Immature natural killer cell (primary cell): ENCODE measurements at regions not wholly inside any gene's neighbourhood (a gene's known extent, or its start where the extent isn't known, plus 50 kb on each side); places are given as distances from the start of the nearest gene placed in this dataset.
A peak's percentile ranks its signal among the peaks of the same experiment; 100 is the strongest.

ENCODE experiments used
- DNase-seq, 3 donors: peaks; one replicate each; pipeline ENCODE4 v3.0.0; 2022; ENCODE audit warnings: mixed read lengths in 1 of 3
- H3K27ac Mint-ChIP-seq, 6 donors: one replicate each; pipeline ENCODE4 v1.8.0; 2020; ENCODE audit warnings: mixed read lengths in 6 of 6, mild to moderate bottlenecking in 5 of 6, inconsistent platforms in 4 of 6, moderate library complexity in 3 of 6
- H3K27me3 Mint-ChIP-seq, 3 donors: one replicate each; pipeline ENCODE4 v1.8.0; 2020 to 2021; ENCODE audit warnings: low read depth in 3 of 3, mild to moderate bottlenecking in 3 of 3, mixed read lengths in 3 of 3, moderate library complexity in 3 of 3, inconsistent platforms in 1 of 3
- H3K36me3 Mint-ChIP-seq, 3 donors: one replicate each; pipeline ENCODE4 v1.8.0; 2020; ENCODE audit warnings: mixed read lengths in 3 of 3, inconsistent platforms in 2 of 3, mild to moderate bottlenecking in 2 of 3
- H3K4me1 Mint-ChIP-seq, 2 donors: one replicate each; pipeline ENCODE4 v1.8.0; 2020; ENCODE audit warnings: inconsistent platforms in 2 of 2, mild to moderate bottlenecking in 2 of 2, mixed read lengths in 2 of 2, moderate library complexity in 1 of 2
- H3K4me3 Mint-ChIP-seq, 5 donors: one replicate each; pipeline ENCODE4 v1.8.0; 2020; ENCODE audit warnings: mild to moderate bottlenecking in 5 of 5, mixed read lengths in 5 of 5, inconsistent platforms in 3 of 5, moderate library complexity in 3 of 5
- H3K9me3 Mint-ChIP-seq, 6 donors: one replicate each; pipeline ENCODE4 v1.8.0; 2020; ENCODE audit warnings: mild to moderate bottlenecking in 6 of 6, mixed read lengths in 6 of 6, inconsistent platforms in 4 of 6, moderate library complexity in 3 of 6

DNA sequence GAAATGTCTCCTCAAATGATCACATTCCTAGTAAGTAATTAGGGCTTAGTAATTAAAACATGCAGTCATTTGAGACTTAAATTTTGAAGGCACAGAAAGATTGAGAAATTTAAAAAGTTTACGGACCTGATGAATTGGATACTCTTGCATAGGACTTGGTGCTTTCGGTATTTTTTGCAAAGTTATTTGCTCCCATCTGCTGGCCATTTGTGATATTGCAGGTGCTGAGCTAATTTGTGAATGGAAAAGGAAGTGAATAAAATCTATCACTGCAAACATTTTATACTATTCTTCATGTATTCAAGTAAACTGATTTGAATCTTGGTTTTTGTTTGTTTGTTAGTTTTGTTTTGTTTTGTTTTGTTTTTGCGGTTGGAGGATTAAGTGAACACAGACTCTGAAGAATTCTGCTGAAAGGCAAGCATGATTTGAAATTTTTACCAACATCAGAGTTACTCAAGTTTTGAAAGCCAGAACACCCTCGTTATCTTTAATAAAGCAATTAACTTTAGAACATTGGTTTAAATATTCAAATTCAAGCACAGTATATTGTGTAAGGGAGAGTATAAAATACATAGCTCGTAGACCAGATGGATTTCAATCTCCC, 689.5 kb upstream of the RBFOX1 start:
- H3K4me3 Mint-ChIP-seq, result no peak overlapping the region
- DNase-seq, result peak in 1 of 3 donors; percentile 12
- no peaks in the 10 kb centered on the region for H3K36me3 Mint-ChIP-seq
- H3K4me1 Mint-ChIP-seq, result no peaks in the 10 kb centered on the region
- no peaks in the 10 kb centered on the region for H3K9me3 Mint-ChIP-seq
- peaks cover 0 to 9% (median 0%) of the 10 kb centered on the region in 3 donors for H3K27me3 Mint-ChIP-seq
- H3K27ac Mint-ChIP-seq, result no peak overlapping the region

- DNase-seq, result no peak
- Mint-ChIP-seq H3K36me3 (no peaks in the 10 kb centered on the region), H3K27ac (no peak overlapping the region), H3K4me3 (no peak overlapping the region), H3K9me3 (no peaks in the 10 kb centered on the region), H3K4me1 (no peaks in the 10 kb centered on the region), H3K27me3 (peaks cover 0 to 9% (median 0%) of the 10 kb centered on the region in 3 donors)
Observed at GRCh38 chr16:6642271-6642670, 690.4 kb upstream of the RBFOX1 start.

DNA sequence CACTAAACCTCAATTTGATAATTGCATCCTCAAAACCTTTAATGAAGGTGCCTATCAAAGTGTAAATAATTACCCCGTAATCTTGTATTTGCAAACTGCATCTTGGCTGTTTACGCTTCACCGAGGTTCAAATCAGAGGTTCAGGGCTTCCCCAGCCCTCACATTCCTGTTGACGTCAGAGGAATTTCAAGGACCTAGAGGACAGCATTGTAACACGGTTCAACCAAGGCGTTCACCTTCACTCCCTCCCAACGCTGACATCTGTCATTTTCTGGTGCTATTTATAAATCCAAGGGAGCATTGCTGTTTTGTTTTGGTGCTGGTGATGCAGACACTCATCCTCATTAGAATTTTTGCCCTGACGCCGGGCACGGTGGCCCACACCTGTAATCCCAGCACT, 691.6 kb upstream of the RBFOX1 start:
- Mint-ChIP-seq H3K27ac (no peak overlapping the region), H3K4me1 (no peaks in the 10 kb centered on the region), H3K36me3 (no peaks in the 10 kb centered on the region), H3K27me3 (peaks cover 0 to 9% (median 0%) of the 10 kb centered on the region in 3 donors), H3K4me3 (no peak overlapping the region), H3K9me3 (no peaks in the 10 kb centered on the region)
- DNase-seq, result no peak

DNA sequence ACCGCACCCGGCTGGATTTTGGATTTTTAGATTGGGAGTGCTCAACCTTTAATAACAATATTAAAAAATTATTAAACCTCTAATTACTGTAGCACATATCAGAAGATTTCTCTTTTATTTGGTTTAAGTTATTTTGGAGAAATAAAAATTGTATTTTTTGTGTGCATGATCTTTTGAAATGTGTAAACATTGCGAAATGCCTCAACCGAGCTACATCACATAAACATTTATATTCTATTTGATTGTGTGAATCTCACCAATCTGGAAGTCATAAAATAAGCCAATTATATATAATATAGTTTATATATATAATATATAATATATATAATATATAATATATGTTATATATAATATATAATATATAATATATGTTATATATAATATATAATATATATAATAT, 696.2 kb upstream of the RBFOX1 start:
- no peaks in the 10 kb centered on the region for H3K9me3 Mint-ChIP-seq
- H3K4me3 Mint-ChIP-seq, result no peak overlapping the region
- H3K27me3 Mint-ChIP-seq, result peaks cover 0 to 10% (median 2%) of the 10 kb centered on the region in 3 donors
- no peak overlapping the region for H3K27ac Mint-ChIP-seq
- H3K36me3 Mint-ChIP-seq, result no peaks in the 10 kb centered on the region
- no peaks in the 10 kb centered on the region for H3K4me1 Mint-ChIP-seq
- no peak for DNase-seq

GRCh38 chr16:6634151-6634550, 698.5 kb upstream of the RBFOX1 start:
- no peaks in the 10 kb centered on the region for H3K9me3 Mint-ChIP-seq

GRCh38 chr16:6633456-6633855, 699.2 kb upstream of the RBFOX1 start:
- no peaks in the 10 kb centered on the region for H3K9me3 Mint-ChIP-seq
- peaks cover 0 to 2% (median 1%) of the 10 kb centered on the region in 3 donors for H3K27me3 Mint-ChIP-seq
- H3K4me3 Mint-ChIP-seq, result no peak overlapping the region
- H3K27ac Mint-ChIP-seq, result no peak overlapping the region
- DNase-seq, result no peak
- H3K36me3 Mint-ChIP-seq, result no peaks in the 10 kb centered on the region
- H3K4me1 Mint-ChIP-seq, result no peaks in the 10 kb centered on the region

More at GRCh38 chr16:6634151-6634550, 698.5 kb upstream of the RBFOX1 start:
- no peak overlapping the region for H3K4me3 Mint-ChIP-seq
- no peaks in the 10 kb centered on the region for H3K4me1 Mint-ChIP-seq
- H3K27ac Mint-ChIP-seq, result no peak overlapping the region
- peaks cover 0 to 3% (median 2%) of the 10 kb centered on the region in 3 donors for H3K27me3 Mint-ChIP-seq
- no peaks in the 10 kb centered on the region for H3K36me3 Mint-ChIP-seq
- DNase-seq, result no peak

DNA sequence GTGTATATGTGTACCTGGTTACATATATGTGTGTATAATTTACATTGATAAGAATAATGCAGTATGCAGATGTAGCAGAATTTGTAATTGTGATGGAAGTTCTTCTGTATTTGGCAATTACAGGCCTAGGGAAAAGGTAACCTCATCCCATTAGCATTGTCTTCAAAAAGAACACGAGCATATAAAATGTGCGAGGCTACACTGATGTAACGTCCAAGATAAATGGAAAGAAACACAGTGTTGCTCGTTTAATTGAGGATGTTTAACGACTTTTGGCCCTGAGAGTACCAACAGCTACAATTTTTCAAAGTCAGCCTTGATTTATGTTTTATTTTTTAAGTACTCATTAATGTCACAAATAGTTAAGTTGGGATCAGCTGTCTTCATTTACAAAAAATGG, 703.5 kb upstream of the RBFOX1 start:
- Mint-ChIP-seq H3K9me3 (peaks cover 0 to 15% (median 1%) of the 10 kb centered on the region in 6 donors), H3K36me3 (peaks cover 0 to 4% (median 0%) of the 10 kb centered on the region in 3 donors), H3K4me1 (no peaks in the 10 kb centered on the region), H3K4me3 (no peak overlapping the region), H3K27me3 (peaks cover 0 to 2% (median 1%) of the 10 kb centered on the region in 3 donors), H3K27ac (no peak overlapping the region)
- no peak for DNase-seq

DNA sequence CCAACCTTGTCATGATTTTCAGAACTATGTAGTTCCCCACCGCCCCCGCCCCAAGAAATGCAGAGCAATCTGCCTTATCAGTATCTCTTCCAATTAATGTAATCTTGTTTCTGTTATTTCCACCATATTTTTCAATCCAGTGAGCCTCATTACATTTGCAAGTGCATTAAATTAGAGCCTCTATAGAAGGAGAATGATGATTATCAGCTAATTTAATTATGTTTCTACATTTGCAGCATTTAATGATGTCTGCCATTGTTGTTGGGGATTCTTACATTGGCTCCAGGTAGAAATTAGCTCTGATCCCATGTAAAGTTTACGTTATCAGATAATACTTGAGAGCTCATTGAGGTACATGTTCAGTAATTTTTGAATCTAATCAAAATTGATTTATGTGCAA, 707.0 kb upstream of the RBFOX1 start:
- Mint-ChIP-seq H3K4me3 (no peak overlapping the region), H3K27me3 (peaks cover 0 to 3% (median 0%) of the 10 kb centered on the region in 3 donors), H3K9me3 (peaks cover 0 to 20% (median 2%) of the 10 kb centered on the region in 6 donors), H3K36me3 (peaks cover 0 to 4% (median 0%) of the 10 kb centered on the region in 3 donors), H3K27ac (no peak overlapping the region), H3K4me1 (no peaks in the 10 kb centered on the region)
- DNase-seq, result no peak

DNA sequence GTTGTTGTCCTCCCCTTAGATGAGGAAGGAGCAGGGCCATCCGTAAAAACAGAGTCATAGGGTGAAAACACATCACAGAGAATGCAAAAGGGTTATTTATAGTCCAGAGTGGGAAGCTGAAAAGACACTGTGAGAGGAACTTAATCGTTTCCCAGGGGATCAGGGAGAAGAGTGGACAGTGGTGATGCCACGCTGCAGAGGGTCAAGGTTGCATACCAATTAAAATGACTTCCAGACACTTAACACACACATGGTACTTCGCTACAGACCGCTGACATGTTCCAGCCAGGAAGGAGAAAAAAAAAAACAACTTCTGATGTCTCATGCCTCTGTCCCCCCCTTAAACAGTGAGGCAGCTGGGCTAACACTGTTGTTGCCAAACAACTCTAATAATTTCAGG, 713.8 kb upstream of the RBFOX1 start:
- no peaks in the 10 kb centered on the region for H3K4me1 Mint-ChIP-seq
- DNase-seq, result no peak
- no peak overlapping the region for H3K27ac Mint-ChIP-seq
- H3K36me3 Mint-ChIP-seq, result no peaks in the 10 kb centered on the region
- H3K27me3 Mint-ChIP-seq, result peaks cover 0 to 4% (median 0%) of the 10 kb centered on the region in 3 donors
- H3K9me3 Mint-ChIP-seq, result peaks cover 2 to 9% (median 6%) of the 10 kb centered on the region in 6 donors
- H3K4me3 Mint-ChIP-seq, result no peak overlapping the region

DNA sequence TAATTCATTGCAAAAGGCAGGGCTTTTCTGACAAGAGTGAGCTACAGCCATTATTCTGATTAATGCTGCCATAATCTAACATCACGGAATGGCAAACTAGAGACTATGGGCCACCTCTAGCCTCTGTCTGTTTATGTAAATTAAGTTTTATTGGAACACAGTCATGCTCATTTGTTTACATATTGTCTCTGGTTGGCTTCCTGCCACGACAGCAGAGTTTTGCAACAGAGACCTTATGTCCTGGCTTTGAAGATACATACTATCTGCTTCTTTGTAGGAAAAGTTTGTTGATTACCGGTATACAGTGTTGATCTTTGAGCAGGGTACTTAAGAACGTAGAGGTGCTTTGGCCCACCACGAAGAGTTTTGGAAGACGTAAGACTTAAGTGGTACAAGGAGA, 715.9 kb upstream of the RBFOX1 start:
- no peak for DNase-seq
- Mint-ChIP-seq H3K36me3 (no peaks in the 10 kb centered on the region), H3K9me3 (peaks cover 0 to 12% (median 6%) of the 10 kb centered on the region in 6 donors), H3K27me3 (peaks cover 0 to 4% (median 0%) of the 10 kb centered on the region in 3 donors), H3K27ac (no peak overlapping the region), H3K4me3 (no peak overlapping the region), H3K4me1 (no peaks in the 10 kb centered on the region)

DNA sequence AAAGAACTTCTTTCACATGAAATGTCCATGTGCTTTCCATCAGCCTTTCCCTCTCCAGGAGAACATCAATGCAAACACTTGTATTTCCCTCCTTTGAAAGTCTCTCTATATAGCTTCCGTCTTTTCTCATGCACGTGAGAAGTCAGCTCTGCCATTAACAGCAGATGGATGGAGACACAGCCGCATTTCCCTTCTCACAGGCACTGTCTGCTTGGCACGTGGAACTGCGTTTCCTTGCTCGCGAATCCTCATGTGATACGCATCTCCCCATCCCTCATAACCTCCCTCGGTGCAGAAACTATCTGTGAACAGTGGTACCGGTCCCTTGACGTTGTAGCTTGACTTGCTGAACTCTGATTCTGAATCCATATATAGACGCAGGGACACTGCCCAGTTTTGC, 717.0 kb upstream of the RBFOX1 start:
- no peaks in the 10 kb centered on the region for H3K36me3 Mint-ChIP-seq
- H3K4me3 Mint-ChIP-seq, result no peak overlapping the region
- H3K4me1 Mint-ChIP-seq, result no peaks in the 10 kb centered on the region
- H3K27ac Mint-ChIP-seq, result no peak overlapping the region
- peaks cover 0 to 3% (median under 1%) of the 10 kb centered on the region in 3 donors for H3K27me3 Mint-ChIP-seq
- no peak for DNase-seq
- H3K9me3 Mint-ChIP-seq, result peaks cover 2 to 13% (median 5%) of the 10 kb centered on the region in 6 donors

DNA sequence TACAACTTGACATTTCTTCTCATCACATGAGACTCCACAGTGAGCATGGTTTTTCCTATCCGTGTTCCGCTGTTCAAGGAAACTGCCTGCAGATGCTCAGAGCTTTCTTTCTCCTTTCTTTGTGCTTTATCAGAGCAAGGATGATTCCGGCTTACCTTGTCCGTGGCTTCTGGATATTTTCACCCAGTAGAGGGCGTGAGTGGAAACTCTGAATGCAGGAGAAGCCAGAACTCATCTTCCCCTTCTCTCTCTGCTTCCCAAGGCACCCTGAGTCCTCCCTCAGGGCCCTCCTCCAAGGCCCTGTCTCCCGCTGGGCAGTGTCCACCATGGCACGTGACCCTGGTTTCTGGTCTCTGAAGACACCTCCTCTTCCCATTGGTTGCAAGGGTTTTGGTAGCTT, 721.1 kb upstream of the RBFOX1 start:
- Mint-ChIP-seq H3K9me3 (peaks cover 0 to 18% (median 4%) of the 10 kb centered on the region in 6 donors), H3K4me1 (no peaks in the 10 kb centered on the region), H3K4me3 (no peak overlapping the region), H3K27me3 (peaks cover 0 to 3% (median 2%) of the 10 kb centered on the region in 3 donors), H3K27ac (no peak overlapping the region), H3K36me3 (no peaks in the 10 kb centered on the region)
- no peak for DNase-seq

- DNase-seq, result no peak
- H3K36me3 Mint-ChIP-seq, result no peaks in the 10 kb centered on the region
- H3K4me1 Mint-ChIP-seq, result no peaks in the 10 kb centered on the region
- H3K27me3 Mint-ChIP-seq, result peaks cover 0 to 5% (median 3%) of the 10 kb centered on the region in 3 donors
- no peak overlapping the region for H3K4me3 Mint-ChIP-seq
- H3K9me3 Mint-ChIP-seq, result peaks cover 0 to 12% (median 1%) of the 10 kb centered on the region in 6 donors
- no peak overlapping the region for H3K27ac Mint-ChIP-seq
Observed at GRCh38 chr16:6605490-6605889, 727.2 kb upstream of the RBFOX1 start.

DNA sequence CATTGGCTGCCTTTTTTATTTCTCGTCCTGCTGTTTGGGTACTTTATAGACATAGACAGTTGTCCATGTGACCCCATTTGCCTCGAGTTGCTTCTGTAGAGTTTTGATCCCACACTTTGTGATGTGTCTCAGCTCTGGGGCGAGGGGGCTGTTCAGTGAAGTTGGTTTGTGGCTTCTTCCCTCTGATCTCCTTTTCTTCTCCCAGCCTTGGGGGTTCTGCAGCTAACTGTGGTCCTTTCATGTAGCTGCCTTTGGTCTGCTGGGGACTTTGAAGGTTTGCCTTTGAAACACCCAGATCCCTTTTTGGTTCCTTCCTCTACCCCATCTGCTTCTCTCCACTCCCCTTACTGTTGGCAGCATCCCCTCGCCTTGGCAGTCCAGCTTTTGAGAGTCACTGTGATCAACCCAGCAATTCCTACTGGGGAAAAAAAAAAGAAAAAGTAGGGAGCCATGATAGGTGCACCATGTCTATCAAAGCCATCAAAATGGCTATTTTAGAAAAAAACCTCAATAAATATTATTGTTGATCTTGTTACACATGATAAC, 728.8 kb upstream of the RBFOX1 start:
- Mint-ChIP-seq H3K27ac (no peak overlapping the region), H3K4me3 (no peak overlapping the region), H3K36me3 (no peaks in the 10 kb centered on the region), H3K27me3 (peaks cover 0 to 3% (median 3%) of the 10 kb centered on the region in 3 donors), H3K4me1 (no peaks in the 10 kb centered on the region), H3K9me3 (peaks cover 0 to 10% (median under 1%) of the 10 kb centered on the region in 6 donors)
- no peak for DNase-seq

DNA sequence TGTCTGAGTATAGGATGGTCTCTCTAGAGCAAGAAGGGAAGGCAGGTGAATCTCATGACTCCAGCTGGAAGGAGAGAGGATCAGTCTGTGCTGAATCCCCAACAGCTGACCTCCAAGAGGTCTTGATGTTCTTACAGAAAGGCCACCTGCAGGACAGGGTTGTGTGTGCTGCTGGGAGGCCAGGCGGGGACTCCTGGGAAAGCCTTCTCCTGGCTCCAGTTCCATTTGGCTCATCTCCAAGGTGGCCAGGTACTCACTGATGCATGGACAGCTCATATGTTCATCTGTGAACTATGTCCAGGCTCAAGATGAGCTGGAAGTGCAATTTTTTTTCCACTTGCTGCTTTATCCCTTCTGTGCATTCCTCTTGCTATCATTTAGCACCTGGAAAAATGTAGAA, 730.2 kb upstream of the RBFOX1 start:
- no peak for DNase-seq
- Mint-ChIP-seq H3K36me3 (no peaks in the 10 kb centered on the region), H3K27me3 (peaks cover 0 to 3% (median 3%) of the 10 kb centered on the region in 3 donors), H3K9me3 (peaks cover 0 to 2% (median 0%) of the 10 kb centered on the region in 6 donors), H3K27ac (no peak overlapping the region), H3K4me3 (no peak overlapping the region), H3K4me1 (no peaks in the 10 kb centered on the region)
